ENCODE measurements at regions not wholly inside any gene's neighbourhood (a gene's known extent, or its start where the extent isn't known, plus 50 kb on each side); places are given as distances from the start of the nearest gene placed in this dataset.

- TF ChIP-seq CTCF (IDR thresholded peaks at IDR 0.05) (no peak), EZH2 (IDR thresholded peaks at IDR 0.05; ENCODE audit: borderline replicate concordance, insufficient read depth, low read depth, low read length, poor library complexity, severe bottlenecking) (no peak)
These were observed 100.4 kb downstream of the PLSCR2 start for GRCh38 chr3:146368882-146369523.

Data from B cell (primary cell).